ENCODE measurements at regions not wholly inside any gene's neighbourhood (a gene's known extent, or its start where the extent isn't known, plus 50 kb on each side); places are given as distances from the start of the nearest gene placed in this dataset.

- DNase-seq = no peak
Observed at GRCh38 chr14:42441615-42442014, 834.9 kb downstream of the LRFN5 start.

GRCh38 chr14:42437809-42438208 lies 831.1 kb downstream of the LRFN5 start:
- DNase-seq = no peak

- no peak for DNase-seq
Observed at GRCh38 chr14:42429401-42429800, 822.7 kb downstream of the LRFN5 start.

- DNase-seq = no peak
Observed at GRCh38 chr14:42428996-42429395, 822.3 kb downstream of the LRFN5 start.

- DNase-seq = no peak
Observed at GRCh38 chr14:42424501-42424900, 817.8 kb downstream of the LRFN5 start.

- no peak for DNase-seq
Observed at GRCh38 chr14:42421377-42422078, 814.9 kb downstream of the LRFN5 start.

- no peak for DNase-seq
Observed at GRCh38 chr14:42420071-42420470, 813.4 kb downstream of the LRFN5 start.

GRCh38 chr14:42407153-42407552 lies 800.5 kb downstream of the LRFN5 start:
- no peak for DNase-seq

- peak; percentile 43 for DNase-seq
Observed at GRCh38 chr14:42391146-42391834, 784.6 kb downstream of the LRFN5 start.

- no peak for DNase-seq
Observed at GRCh38 chr14:42378880-42379279, 772.2 kb downstream of the LRFN5 start.

- no peak for DNase-seq
Observed at GRCh38 chr14:42378274-42378673, 771.6 kb downstream of the LRFN5 start.

- no peak for DNase-seq
Observed at GRCh38 chr14:42374332-42374731, 767.7 kb downstream of the LRFN5 start.

GRCh38 chr14:42370056-42370455 lies 763.4 kb downstream of the LRFN5 start:
- DNase-seq = no peak

- no peak for DNase-seq
Observed at GRCh38 chr14:42368234-42368633, 761.6 kb downstream of the LRFN5 start.

- DNase-seq = no peak
Observed at GRCh38 chr14:42353315-42353714, 746.6 kb downstream of the LRFN5 start.

- DNase-seq = no peak
Observed at GRCh38 chr14:42335918-42336317, 729.2 kb downstream of the LRFN5 start.

GRCh38 chr14:42334931-42335330 lies 728.3 kb downstream of the LRFN5 start:
- no peak for DNase-seq

GRCh38 chr14:42323426-42323825 lies 716.8 kb downstream of the LRFN5 start:
- DNase-seq = no peak

- DNase-seq = no peak
Observed at GRCh38 chr14:42322531-42323284, 716.0 kb downstream of the LRFN5 start.

- no peak for DNase-seq
Observed at GRCh38 chr14:42319996-42320395, 713.3 kb downstream of the LRFN5 start.

- DNase-seq = no peak
Observed at GRCh38 chr14:42316693-42317092, 710.0 kb downstream of the LRFN5 start.

GRCh38 chr14:42311876-42312275 lies 705.2 kb downstream of the LRFN5 start:
- no peak for DNase-seq

GRCh38 chr14:42307239-42307825 lies 700.7 kb downstream of the LRFN5 start:
- no peak for DNase-seq

- DNase-seq = no peak
Observed at GRCh38 chr14:42299692-42300091, 693.0 kb downstream of the LRFN5 start.

Measured in NCI-H1694 treated with DMSO at 0.1 percent for 48 hours (cell line).